K562 (cell line): ENCODE measurements at regions not wholly inside any gene's neighbourhood (a gene's known extent, or its start where the extent isn't known, plus 50 kb on each side); places are given as distances from the start of the nearest gene placed in this dataset.

Experiments
- ATAC-seq: fragments of 200-7000 bp; cut with Tn5 transposase; 3 replicates; pipeline ENCODE4 v1.9.1; 2020; ENCODE audit warnings: moderate library complexity
- BruUV-seq: library from RNA; stranded (reverse); fragments of 400-500 nt; replicated peaks from 2 replicates; lab custom pipeline; 2021; lab: Mats Ljungman, UMichigan
- CTCF ChIA-PET: fragments of 300-600 bp; formaldehyde crosslinking; extraction: SDS; loops from one replicate; lab custom pipeline; 2021; ENCODE audit warnings: low intra/inter-chr PET ratio; lab: Yijun Ruan, JAX
- POLR2A ChIA-PET: fragments of 300-600, 350-650 bp; sonication (Branson Sonifier 250); formaldehyde crosslinking; extraction: SDS; loops from one replicate; lab custom pipeline; 2021; ENCODE audit warnings: antibody characterized with exemption, inconsistent platforms; lab: Yijun Ruan, JAX
- DNase-seq, 4 experiments: peaks; one replicate each; pipeline versions ENCODE4 v3.0.0 to v3.0.0-alpha.2; 2011 to 2018; ENCODE audit warnings: low spot score in 3 of 4, mixed read lengths in 3 of 4; ENCODE audit errors: extremely low read depth in 1 of 4
- FAIRE-seq: peaks from 2 replicates; lab custom pipeline; 2011; peaks lifted over from hg19 to GRCh38; lab: Jason Lieb, UNC
- H2AFZ ChIP-seq: 2 replicates; pipeline ENCODE4 v1.6.0; 2011; ENCODE audit warnings: low read depth, low read length, control low read depth, inconsistent platforms
- H3K27ac ChIP-seq: fragments of 200-600 bp; 3 replicates; pipeline ENCODE4 v1.8.0; 2011; ENCODE audit warnings: low read depth, mild to moderate bottlenecking, control low read depth, inconsistent platforms, low read length, moderate library complexity, mixed read lengths; ENCODE audit errors: extremely low read depth
- H3K27me3 ChIP-seq, 2 experiments: fragments of 300-600 bp in 1 of 2; 2 replicates in 1 of 2; 3 replicates in 1 of 2; pipeline versions ENCODE4 v1.6.0 to v1.8.0; 2011; ENCODE audit warnings: inconsistent platforms in 2 of 2, low read length in 2 of 2, mild to moderate bottlenecking in 1 of 2, mixed read lengths in 1 of 2, moderate library complexity in 1 of 2; ENCODE audit not compliant: control insufficient read depth in 2 of 2, insufficient read depth in 2 of 2
- H3K36me3 ChIP-seq: fragments of 300-600 bp; 3 replicates; pipeline ENCODE4 v1.8.0; 2011; ENCODE audit warnings: mild to moderate bottlenecking, low read length, inconsistent platforms; ENCODE audit not compliant: control insufficient read depth, insufficient read depth
- H3K4me1 ChIP-seq, 2 experiments: fragments of 200-600 bp in 1 of 2; replicated peaks in 1 of 2; 2 replicates in 1 of 2; 3 replicates in 1 of 2; pipeline versions ENCODE4 v1.5.1 to v1.8.0; 2011; ENCODE audit warnings: inconsistent platforms in 2 of 2, low read length in 2 of 2, mild to moderate bottlenecking in 1 of 2, mixed read lengths in 1 of 2, moderate library complexity in 1 of 2; ENCODE audit not compliant: control insufficient read depth in 2 of 2, insufficient read depth in 2 of 2
- H3K4me2 ChIP-seq: 2 replicates; pipeline ENCODE4 v1.6.1; 2011; ENCODE audit warnings: low read length, control low read depth, inconsistent platforms, mixed read lengths; ENCODE audit not compliant: insufficient read depth
- H3K4me3 ChIP-seq: fragments of 200-600 bp; sonication (generic), shearing (Covaris generic); 2 replicates; pipeline ENCODE4 v1.5.1; 2016; ENCODE audit warnings: control low read depth, inconsistent platforms
- H3K79me2 ChIP-seq: fragments of 200-600 bp; 3 replicates; pipeline ENCODE4 v1.8.0; 2011; ENCODE audit warnings: low read length, inconsistent platforms; ENCODE audit not compliant: control insufficient read depth, insufficient read depth
- H3K9ac ChIP-seq, 2 experiments: 2 replicates each; pipeline versions ENCODE4 v1.6.0 to v1.6.1; 2011; ENCODE audit warnings: low read depth in 2 of 2, low read length in 2 of 2, control low read depth in 1 of 2, inconsistent platforms in 1 of 2, mild to moderate bottlenecking in 1 of 2, mixed read lengths in 1 of 2; ENCODE audit not compliant: insufficient read depth in 1 of 2
- H3K9me1 ChIP-seq: one replicate; pipeline ENCODE4 v1.6.0; 2011; ENCODE audit warnings: inconsistent platforms, mild to moderate bottlenecking, low read length, moderate library complexity; ENCODE audit not compliant: control insufficient read depth, insufficient read depth
- H3K9me3 ChIP-seq: replicated peaks from 2 replicates; pipeline ENCODE4 v1.5.1; 2011; ENCODE audit warnings: low read depth, low read length, inconsistent platforms; ENCODE audit not compliant: control insufficient read depth, insufficient read depth
- H4K20me1 ChIP-seq: replicated peaks from 2 replicates; pipeline ENCODE4 v1.6.1; 2011; ENCODE audit warnings: low read length, inconsistent platforms, mixed read lengths; ENCODE audit not compliant: control insufficient read depth, insufficient read depth
- AFF4 ChIP-seq: sonication (generic); formaldehyde crosslinking; IDR thresholded peaks from 2 replicates; pipeline ENCODE4 v1.8.0; 2023; ENCODE audit warnings: mild to moderate bottlenecking, missing genetic modification reagents
- CTBP1 ChIP-seq: fragments of 450-650 bp; IDR thresholded peaks from 2 replicates; pipeline ENCODE4 v1.6.1; 2016; ENCODE audit warnings: borderline replicate concordance
- ELF2 ChIP-seq: fragments of 250-450 bp; sonication (Bioruptor Pico); IDR thresholded peaks from 2 replicates; pipeline ENCODE4 v1.5.0; 2021; ENCODE audit warnings: mild to moderate bottlenecking
- ILK ChIP-seq: fragments of 450-650 bp; IDR thresholded peaks from 2 replicates; pipeline ENCODE4 v1.6.1; 2016; ENCODE audit warnings: missing genetic modification characterization, low read depth, mild to moderate bottlenecking, missing compliant biosample characterization, moderate library complexity, borderline replicate concordance
- KHSRP ChIP-seq: fragments of 450-650 bp; IDR thresholded peaks from 2 replicates; pipeline ENCODE4 v1.6.1; 2017
- NFE2L1 ChIP-seq: fragments of 450-650 bp; IDR thresholded peaks from 2 replicates; pipeline ENCODE4 v1.6.1; 2016; ENCODE audit warnings: missing genetic modification characterization, low read depth, mild to moderate bottlenecking, missing compliant biosample characterization, moderate library complexity, borderline replicate concordance
- NR2C1 ChIP-seq, 2 experiments: fragments of 450-650 bp; IDR thresholded peaks; 2 replicates each; pipeline ENCODE4 v1.6.1; 2017; ENCODE audit warnings: mild to moderate bottlenecking in 2 of 2, antibody characterized with exemption in 1 of 2, inconsistent platforms in 1 of 2, missing compliant biosample characterization in 1 of 2, missing genetic modification characterization in 1 of 2
- TCFL5 ChIP-seq: fragments of 250-450 bp; sonication (Bioruptor Pico); conservative IDR thresholded peaks from 2 replicates; pipeline ENCODE4 v1.6.1; 2021; ENCODE audit warnings: mild to moderate bottlenecking, moderate library complexity, matching md5 sums
- THRA ChIP-seq: fragments of 450-650 bp; IDR thresholded peaks from 2 replicates; pipeline ENCODE4 v1.6.1; 2017; ENCODE audit warnings: mild to moderate bottlenecking, moderate library complexity
- ZNF184 ChIP-seq: sonication (generic); formaldehyde crosslinking; IDR thresholded peaks from 2 replicates; pipeline ENCODE4 v1.5.0; 2020; ENCODE audit warnings: missing genetic modification reagents
- ZNF785 ChIP-seq: fragments of 250-450 bp; sonication (Bioruptor Pico); IDR thresholded peaks from 2 replicates; pipeline ENCODE4 v1.4.0; 2020; ENCODE audit warnings: mild to moderate bottlenecking
- WGBS: fragments of 100-300 bp; shearing (Covaris generic); methylation state at CpG from one replicate; pipeline ENCODE4 v1.1.6; 2016; ENCODE audit warnings: low coverage, mixed read lengths; ENCODE audit not compliant: insufficient coverage; ENCODE audit errors: missing lambda C conversion rate; 5-methylcytosine and 5-hydroxymethylcytosine counted together
- in situ Hi-C: fragments of 300-500 bp; cut with MboI; formaldehyde crosslinking; loops from 4 replicates; pipeline ENCODE4 v1.15.0; 2018; ENCODE audit warnings: inconsistent platforms, mixed read lengths
- intact Hi-C: fragments of 100-400 bp; cut with micrococcal nuclease; formaldehyde crosslinking; loops from 2 replicates; pipeline ENCODE4 v1.14.2; 2022
- TF ChIP-seq, protein P1 (sequence below): fragments of 450-650 bp; formaldehyde crosslinking; IDR thresholded peaks from 2 replicates; pipeline ENCODE4 v1.4.0; 2022; ENCODE audit warnings: mild to moderate bottlenecking, moderate library complexity
- TF ChIP-seq, protein P2 (sequence below): fragments of 450-650 bp; formaldehyde crosslinking; conservative IDR thresholded peaks from 2 replicates; pipeline ENCODE4 v1.4.0; 2022; ENCODE audit warnings: mild to moderate bottlenecking, missing genetic modification characterization
- TF ChIP-seq, protein P3 (sequence below): sonication (generic); formaldehyde crosslinking; IDR thresholded peaks from 2 replicates; pipeline ENCODE4 v1.8.0; 2022; ENCODE audit warnings: missing genetic modification reagents, mild to moderate bottlenecking, moderate library complexity, borderline replicate concordance

DNA sequence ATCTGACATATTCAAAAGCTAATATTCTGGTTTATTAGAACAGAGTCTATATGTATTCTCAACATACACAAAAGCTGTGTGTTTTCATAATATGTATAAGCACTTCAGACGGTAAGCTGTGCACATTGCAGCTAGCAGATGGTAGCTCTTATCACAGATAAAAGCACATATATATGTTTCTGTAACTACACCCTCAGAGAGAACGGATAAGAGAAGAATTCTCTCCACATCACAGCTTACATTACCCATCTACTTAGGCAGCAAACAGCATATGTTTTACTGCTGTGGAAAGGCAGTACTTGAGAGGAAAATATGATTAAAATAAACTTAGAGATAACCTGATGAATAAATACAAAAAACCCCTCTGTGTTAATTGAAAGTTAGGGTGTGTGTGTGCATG is 450.9 kb upstream of the ZNF608 start:
- CTCF ChIA-PET, result no interaction called here
- intact Hi-C loops, result no loop called here
- WGBS, result 0% methylated on average over 2 of the region's 2 CpGs
- H2AFZ ChIP-seq, result no peak overlapping the region
- H4K20me1 ChIP-seq, result no peaks in the 10 kb centered on the region
- no peaks in the 10 kb centered on the region for H3K9me1 ChIP-seq
- in situ Hi-C loops, result no loop called here
- POLR2A ChIA-PET, result interaction anchor here (0.6 kb wide), 1 partner anchor 39 kb away, joined by 3 read pairs; no protein-coding TSS in a partner anchor
- no TSS peak for BruUV-seq
- no peaks in the 10 kb centered on the region for H3K36me3 ChIP-seq
- H3K79me2 ChIP-seq, result no peaks in the 10 kb centered on the region
- no peak overlapping the region for H3K9ac ChIP-seq
- H3K27ac ChIP-seq, result no peak overlapping the region
- DNase-seq (no peak), ATAC-seq (no peak), FAIRE-seq (no peak)
- no peaks in the 10 kb centered on the region for H3K27me3 ChIP-seq
- no peaks in the 10 kb centered on the region for H3K9me3 ChIP-seq
- no peak overlapping the region for H3K4me2 ChIP-seq
- no peaks in the 10 kb centered on the region for H3K4me1 ChIP-seq
- no peak overlapping the region for H3K4me3 ChIP-seq
- TF ChIP-seq ILK (tag), result no peak
- TF ChIP-seq NFE2L1 (tag), result no peak
- no peak for TF ChIP-seq CTBP1
- TF ChIP-seq AFF4 (CRISPR knock-in tag), result no peak
- TF ChIP-seq KHSRP, result no peak
- no peak for TF ChIP-seq THRA
- no peak for TF ChIP-seq ZNF785 (CRISPR knock-in tag)
- no peak for TF ChIP-seq NR2C1 (IDR thresholded peaks at IDR 0.05)
- TF ChIP-seq NR2C1 (tag; IDR thresholded peaks at IDR 0.05), result no peak
- TF ChIP-seq ELF2 (CRISPR knock-in tag), result no peak
- TF ChIP-seq TCFL5 (CRISPR knock-in tag), result no peak
- TF ChIP-seq ZNF184 (CRISPR knock-in tag), result no peak
- TF ChIP-seq, protein P1, sequence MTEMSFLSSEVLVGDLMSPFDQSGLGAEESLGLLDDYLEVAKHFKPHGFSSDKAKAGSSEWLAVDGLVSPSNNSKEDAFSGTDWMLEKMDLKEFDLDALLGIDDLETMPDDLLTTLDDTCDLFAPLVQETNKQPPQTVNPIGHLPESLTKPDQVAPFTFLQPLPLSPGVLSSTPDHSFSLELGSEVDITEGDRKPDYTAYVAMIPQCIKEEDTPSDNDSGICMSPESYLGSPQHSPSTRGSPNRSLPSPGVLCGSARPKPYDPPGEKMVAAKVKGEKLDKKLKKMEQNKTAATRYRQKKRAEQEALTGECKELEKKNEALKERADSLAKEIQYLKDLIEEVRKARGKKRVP, result no peak
- TF ChIP-seq, protein P2, sequence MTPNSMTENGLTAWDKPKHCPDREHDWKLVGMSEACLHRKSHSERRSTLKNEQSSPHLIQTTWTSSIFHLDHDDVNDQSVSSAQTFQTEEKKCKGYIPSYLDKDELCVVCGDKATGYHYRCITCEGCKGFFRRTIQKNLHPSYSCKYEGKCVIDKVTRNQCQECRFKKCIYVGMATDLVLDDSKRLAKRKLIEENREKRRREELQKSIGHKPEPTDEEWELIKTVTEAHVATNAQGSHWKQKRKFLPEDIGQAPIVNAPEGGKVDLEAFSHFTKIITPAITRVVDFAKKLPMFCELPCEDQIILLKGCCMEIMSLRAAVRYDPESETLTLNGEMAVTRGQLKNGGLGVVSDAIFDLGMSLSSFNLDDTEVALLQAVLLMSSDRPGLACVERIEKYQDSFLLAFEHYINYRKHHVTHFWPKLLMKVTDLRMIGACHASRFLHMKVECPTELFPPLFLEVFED, result no peak
- TF ChIP-seq, protein P3, sequence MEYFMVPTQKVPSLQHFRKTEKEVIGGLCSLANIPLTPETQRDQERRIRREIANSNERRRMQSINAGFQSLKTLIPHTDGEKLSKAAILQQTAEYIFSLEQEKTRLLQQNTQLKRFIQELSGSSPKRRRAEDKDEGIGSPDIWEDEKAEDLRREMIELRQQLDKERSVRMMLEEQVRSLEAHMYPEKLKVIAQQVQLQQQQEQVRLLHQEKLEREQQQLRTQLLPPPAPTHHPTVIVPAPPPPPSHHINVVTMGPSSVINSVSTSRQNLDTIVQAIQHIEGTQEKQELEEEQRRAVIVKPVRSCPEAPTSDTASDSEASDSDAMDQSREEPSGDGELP (CRISPR knock-in tag), result no peak
